HepG2 (cell line): ENCODE measurements at regions not wholly inside any gene's neighbourhood (a gene's known extent, or its start where the extent isn't known, plus 50 kb on each side); places are given as distances from the start of the nearest gene placed in this dataset.

Experiments
- AKNA ChIP-seq: sonication (generic); formaldehyde crosslinking; IDR thresholded peaks from 2 replicates; pipeline ENCODE4 v1.4.0; 2020; ENCODE audit warnings: missing genetic modification reagents, borderline replicate concordance
- CREM ChIP-seq, 2 experiments: sonication (generic) in 1 of 2; formaldehyde crosslinking in 1 of 2; IDR thresholded peaks; 2 replicates each; pipeline versions ENCODE4 v1.4.0 to v1.6.1; 2016 to 2020; ENCODE audit warnings: antibody characterized with exemption in 1 of 2, mild to moderate bottlenecking in 1 of 2, missing genetic modification reagents in 1 of 2
- CTCF ChIP-seq: sonication (generic); formaldehyde crosslinking; IDR thresholded peaks from 2 replicates; pipeline ENCODE4 v1.5.0; 2020; ENCODE audit warnings: mild to moderate bottlenecking, missing genetic modification reagents, moderate library complexity
- DNMT3B ChIP-seq: conservative IDR thresholded peaks from 2 replicates; pipeline ENCODE4 v1.6.1; 2016; ENCODE audit warnings: missing biosample characterization, control low read depth
- EZH2 ChIP-seq: conservative IDR thresholded peaks from 2 replicates; pipeline ENCODE4 v1.6.1; 2012; ENCODE audit warnings: mild to moderate bottlenecking, low read depth, low read length, moderate library complexity
- POLR2A ChIP-seq, 2 experiments: IDR thresholded peaks; 2 replicates each; pipeline ENCODE4 v1.6.1; 2011; ENCODE audit warnings: low read depth in 2 of 2, low read length in 2 of 2, mild to moderate bottlenecking in 1 of 2, moderate library complexity in 1 of 2; ENCODE audit not compliant: insufficient read depth in 1 of 2
- SIN3A ChIP-seq: IDR thresholded peaks from 2 replicates; pipeline ENCODE4 v1.6.1; 2011; ENCODE audit warnings: low read depth, mild to moderate bottlenecking, control low read depth, low read length, borderline replicate concordance
- SMC3 ChIP-seq: IDR thresholded peaks from 2 replicates; pipeline ENCODE4 v1.6.1; 2011; ENCODE audit warnings: low read length, improper control_type of control experiment
- ZNF121 ChIP-seq: sonication (generic); formaldehyde crosslinking; IDR thresholded peaks from 2 replicates; pipeline ENCODE4 v1.5.0; 2020; ENCODE audit warnings: mild to moderate bottlenecking, missing genetic modification reagents
- ZZZ3 ChIP-seq: sonication (generic); formaldehyde crosslinking; IDR thresholded peaks from 2 replicates; pipeline ENCODE4 v1.4.0; 2020; ENCODE audit warnings: missing genetic modification reagents, mild to moderate bottlenecking, borderline replicate concordance

GRCh38 chr13:73286177-73286576 lies 227.4 kb downstream of the KLF5 start:
- TF ChIP-seq EZH2 (no peak), AKNA (CRISPR knock-in tag) (no peak), CTCF (CRISPR knock-in tag) (no peak), DNMT3B (CRISPR knock-in tag) (no peak), POLR2A (IDR thresholded peaks at IDR 0.05; ENCODE audit: insufficient read depth in 1 of 2, low read depth in 2 of 2, low read length in 2 of 2) (no peak), ZZZ3 (no peak), SIN3A (no peak), ZNF121 (no peak), SMC3 (no peak), CREM (IDR thresholded peaks at IDR 0.05) (no peak), CREM (CRISPR knock-in tag; IDR thresholded peaks at IDR 0.05) (no peak)
